ENCODE measurements at regions not wholly inside any gene's neighbourhood (a gene's known extent, or its start where the extent isn't known, plus 50 kb on each side); places are given as distances from the start of the nearest gene placed in this dataset.

DNA sequence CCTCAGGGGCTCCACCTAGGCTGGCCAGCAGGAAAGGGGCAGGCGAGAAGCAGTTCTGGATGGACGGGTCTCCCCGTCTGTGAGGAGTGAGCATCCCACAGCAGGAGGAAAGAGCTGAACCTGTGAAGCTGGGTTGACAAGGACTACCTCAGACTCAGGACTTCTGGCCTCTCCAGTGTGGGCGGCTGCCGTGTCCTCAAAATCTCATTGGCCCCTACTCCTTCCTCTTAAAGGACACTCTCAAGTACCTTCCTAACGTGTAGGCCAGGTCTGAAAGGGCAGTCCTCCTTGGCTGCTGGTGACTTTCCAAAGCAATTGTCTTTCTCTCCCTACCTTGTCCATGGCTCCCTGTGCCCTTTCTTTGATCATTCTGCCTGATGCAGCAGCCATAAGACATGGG, 107.0 kb upstream of the AKIP1 start:
- TF ChIP-seq POLR2AphosphoS5 (IDR thresholded peaks at IDR 0.05; ENCODE audit: low read depth, low read length) = no peak
- no peak for TF ChIP-seq REST (IDR thresholded peaks at IDR 0.05; ENCODE audit: insufficient read depth in 1 of 2, low read depth in 2 of 2, low read length in 2 of 2)
- TF ChIP-seq TAF1 (IDR thresholded peaks at IDR 0.05; ENCODE audit: borderline replicate concordance, insufficient read depth, low read length) = no peak
